NT2/D1 (cell line): ENCODE measurements at regions not wholly inside any gene's neighbourhood (a gene's known extent, or its start where the extent isn't known, plus 50 kb on each side); places are given as distances from the start of the nearest gene placed in this dataset.

ENCODE experiments used
- YY1 ChIP-seq: IDR thresholded peaks from 2 replicates; pipeline ENCODE4 v1.6.1; 2011; ENCODE audit not compliant: insufficient read length, insufficient read depth
- ZNF274 ChIP-seq: IDR thresholded peaks from 2 replicates; pipeline ENCODE4 v1.6.1; 2011; ENCODE audit warnings: mild to moderate bottlenecking, low read depth, low read length

- TF ChIP-seq YY1 (no peak), ZNF274 (no peak)
Observed at GRCh38 chrX:55161581-55161980, 58.6 kb upstream of the PAGE5 start.
